ENCODE measurements at regions not wholly inside any gene's neighbourhood (a gene's known extent, or its start where the extent isn't known, plus 50 kb on each side); places are given as distances from the start of the nearest gene placed in this dataset.

- TF ChIP-seq POLR2A (IDR thresholded peaks at IDR 0.05; ENCODE audit: low read depth, low read length) (no peak), NFE2L2 (IDR thresholded peaks at IDR 0.05; ENCODE audit: low read depth, low read length) (no peak), CTCF (conservative IDR thresholded peaks at IDR 0.05; ENCODE audit: low read depth, low read length) (no peak), RAD21 (IDR thresholded peaks at IDR 0.05; ENCODE audit: low read length) (no peak), CEBPB (IDR thresholded peaks at IDR 0.05; ENCODE audit: low read depth, low read length) (no peak), SMC3 (IDR thresholded peaks at IDR 0.05; ENCODE audit: low read depth, low read length) (no peak), USF2 (IDR thresholded peaks at IDR 0.05; ENCODE audit: low read depth, low read length) (no peak), MAFK (IDR thresholded peaks at IDR 0.05; ENCODE audit: low read depth, low read length) (no peak), BHLHE40 (IDR thresholded peaks at IDR 0.05; ENCODE audit: low read depth, low read length) (no peak)
These were observed 221.6 kb upstream of the SOX21 start for GRCh38 chr13:94933936-94934335.
